BLaER1 treated with 17β-estradiol and CSF1 and Interleukin-3, amounts not matched to agents 10 nM and 100 nM (cell line): ENCODE measurements at regions not wholly inside any gene's neighbourhood (a gene's known extent, or its start where the extent isn't known, plus 50 kb on each side); places are given as distances from the start of the nearest gene placed in this dataset.

ENCODE experiments used
- H3K27ac ChIP-seq, 11 experiments: shearing (Covaris generic); formaldehyde crosslinking; 2 replicates each; pipeline ENCODE4 v1.8.1; 2022
- H3K27me3 ChIP-seq, 11 experiments: shearing (Covaris generic); formaldehyde crosslinking; 2 replicates each; pipeline ENCODE4 v1.8.1; 2022
- H3K36me3 ChIP-seq, 11 experiments: shearing (Covaris generic); formaldehyde crosslinking; 2 replicates each; pipeline ENCODE4 v1.8.1; 2022
- H3K4me1 ChIP-seq, 10 experiments: shearing (Covaris generic); formaldehyde crosslinking; 2 replicates each; pipeline ENCODE4 v1.8.1; 2022
- H3K4me2 ChIP-seq, 11 experiments: shearing (Covaris generic); formaldehyde crosslinking; 2 replicates each; pipeline ENCODE4 v1.8.1; 2022
- H3K4me3 ChIP-seq, 10 experiments: shearing (Covaris generic); formaldehyde crosslinking; 2 replicates each; pipeline ENCODE4 v1.8.1; 2022
- H3K9ac ChIP-seq, 11 experiments: shearing (Covaris generic); formaldehyde crosslinking; 2 replicates each; pipeline ENCODE4 v1.8.1; 2022
- H3K9me3 ChIP-seq, 11 experiments: shearing (Covaris generic); formaldehyde crosslinking; replicated peaks in 1 of 11; 2 replicates each; pipeline ENCODE4 v1.8.1; 2022
- H4K20me1 ChIP-seq, 11 experiments: shearing (Covaris generic); formaldehyde crosslinking; 2 replicates each; pipeline ENCODE4 v1.8.1; 2022
- Cebpa-rat ChIP-seq, 11 experiments: shearing (Covaris generic); IDR thresholded peaks; 2 replicates each; pipeline ENCODE4 v1.8.1; 2022

- Histone ChIP-seq H3K36me3 (no peaks in the 10 kb centered on the region), H3K27me3 (no peaks in the 10 kb centered on the region), H3K9ac (no peak overlapping the region), H3K4me2 (no peak overlapping the region), H3K4me1 (peaks cover 0 to 14% (median 7%) of the 10 kb centered on the region in 10 experiments; a peak in 9 of 20 replicates), H4K20me1 (no peaks in the 10 kb centered on the region), H3K4me3 (no peak overlapping the region), H3K9me3 (no peaks in the 10 kb centered on the region), H3K27ac (no peak overlapping the region)
- peak in 1 of 11 experiments; percentile 19; a peak in 1 of 22 replicates for TF ChIP-seq Cebpa-rat (IDR thresholded peaks at IDR 0.05)
Observed at GRCh38 chr13:111033172-111034130, 81.7 kb upstream of the ARHGEF7 start.

- no peaks in the 10 kb centered on the region for H3K36me3 ChIP-seq
- H3K4me1 ChIP-seq: peaks cover 0 to 8% (median 6%) of the 10 kb centered on the region in 10 experiments; a peak in 8 of 20 replicates
- no peak for TF ChIP-seq Cebpa-rat (IDR thresholded peaks at IDR 0.05)
- H4K20me1 ChIP-seq: no peaks in the 10 kb centered on the region
- no peaks in the 10 kb centered on the region for H3K27me3 ChIP-seq
- no peaks in the 10 kb centered on the region for H3K9me3 ChIP-seq
- no peak overlapping the region for H3K9ac ChIP-seq
- H3K27ac ChIP-seq: no peak overlapping the region
- H3K4me2 ChIP-seq: peak overlapping the region in 9 of 11 experiments; percentile 19 to 44 (median 30); a peak in 11 of 22 replicates
- H3K4me3 ChIP-seq: no peak overlapping the region
Observed at GRCh38 chr13:111031531-111031961, 83.6 kb upstream of the ARHGEF7 start.

- H3K27me3 ChIP-seq: no peaks in the 10 kb centered on the region
- no peaks in the 10 kb centered on the region for H3K9me3 ChIP-seq
Observed at GRCh38 chr13:111029957-111030609, 85.0 kb upstream of the ARHGEF7 start.

GRCh38 chr13:111027458-111028439 is 87.4 kb upstream of the ARHGEF7 start:
- H3K36me3 ChIP-seq: no peaks in the 10 kb centered on the region
- no peak overlapping the region for H3K27ac ChIP-seq

More at GRCh38 chr13:111029957-111030609, 85.0 kb upstream of the ARHGEF7 start:
- peaks cover 0 to 8% (median 6%) of the 10 kb centered on the region in 10 experiments; a peak in 8 of 20 replicates for H3K4me1 ChIP-seq
- TF ChIP-seq Cebpa-rat (IDR thresholded peaks at IDR 0.05): no peak
- H3K9ac ChIP-seq: no peak overlapping the region
- no peaks in the 10 kb centered on the region for H3K36me3 ChIP-seq
- no peaks in the 10 kb centered on the region for H4K20me1 ChIP-seq
- no peak overlapping the region for H3K27ac ChIP-seq
- H3K4me3 ChIP-seq: no peak overlapping the region
- no peak overlapping the region for H3K4me2 ChIP-seq

GRCh38 chr13:111025310-111025709 is 89.8 kb upstream of the ARHGEF7 start:
- Histone ChIP-seq H3K9ac (no peak overlapping the region), H3K4me2 (no peak overlapping the region), H3K4me3 (no peak overlapping the region), H3K4me1 (no peaks in the 10 kb centered on the region), H3K9me3 (peaks cover 23 to 33% (median 28%) of the 10 kb centered on the region in 11 experiments), H3K27ac (no peak overlapping the region), H4K20me1 (no peaks in the 10 kb centered on the region), H3K27me3 (no peaks in the 10 kb centered on the region), H3K36me3 (no peaks in the 10 kb centered on the region; a peak in 2 of 22 replicates)
- no peak for TF ChIP-seq Cebpa-rat (IDR thresholded peaks at IDR 0.05)

More at GRCh38 chr13:111027458-111028439, 87.4 kb upstream of the ARHGEF7 start:
- no peak for TF ChIP-seq Cebpa-rat (IDR thresholded peaks at IDR 0.05)
- Histone ChIP-seq H3K9me3 (peaks cover 0 to 8% (median 3%) of the 10 kb centered on the region in 11 experiments; a peak in 14 of 22 replicates), H3K4me3 (no peak overlapping the region), H3K27me3 (no peaks in the 10 kb centered on the region), H3K4me2 (no peak overlapping the region), H3K4me1 (peaks cover 0 to 8% (median 6%) of the 10 kb centered on the region in 10 experiments; a peak in 8 of 20 replicates), H3K9ac (no peak overlapping the region), H4K20me1 (no peaks in the 10 kb centered on the region)

GRCh38 chr13:111022886-111023285 is 92.2 kb upstream of the ARHGEF7 start:
- Histone ChIP-seq H3K4me2 (no peak overlapping the region), H3K4me3 (no peak overlapping the region), H3K27ac (no peak overlapping the region), H3K36me3 (no peaks in the 10 kb centered on the region; a peak in 2 of 22 replicates), H3K4me1 (no peaks in the 10 kb centered on the region), H3K27me3 (no peaks in the 10 kb centered on the region), H3K9ac (no peak overlapping the region), H3K9me3 (peaks cover 31 to 39% (median 34%) of the 10 kb centered on the region in 11 experiments), H4K20me1 (no peaks in the 10 kb centered on the region)
- no peak for TF ChIP-seq Cebpa-rat (IDR thresholded peaks at IDR 0.05)

GRCh38 chr13:111022241-111022640 is 92.9 kb upstream of the ARHGEF7 start:
- H3K27me3 ChIP-seq: no peaks in the 10 kb centered on the region
- no peak for TF ChIP-seq Cebpa-rat (IDR thresholded peaks at IDR 0.05)
- no peaks in the 10 kb centered on the region for H3K4me1 ChIP-seq
- H3K36me3 ChIP-seq: no peaks in the 10 kb centered on the region; a peak in 2 of 22 replicates
- no peak overlapping the region for H3K4me3 ChIP-seq
- no peak overlapping the region for H3K27ac ChIP-seq
- peaks cover 31 to 39% (median 34%) of the 10 kb centered on the region in 11 experiments for H3K9me3 ChIP-seq
- no peaks in the 10 kb centered on the region for H4K20me1 ChIP-seq
- H3K9ac ChIP-seq: no peak overlapping the region
- no peak overlapping the region for H3K4me2 ChIP-seq

GRCh38 chr13:111021270-111021669 is 93.8 kb upstream of the ARHGEF7 start:
- no peaks in the 10 kb centered on the region for H3K27me3 ChIP-seq
- no peak overlapping the region for H3K27ac ChIP-seq
- no peak overlapping the region for H3K9ac ChIP-seq
- H3K4me1 ChIP-seq: no peaks in the 10 kb centered on the region
- no peak overlapping the region for H3K4me2 ChIP-seq
- H3K36me3 ChIP-seq: no peaks in the 10 kb centered on the region; a peak in 2 of 22 replicates
- H3K9me3 ChIP-seq: peaks cover 31 to 39% (median 34%) of the 10 kb centered on the region in 11 experiments
- H4K20me1 ChIP-seq: no peaks in the 10 kb centered on the region
- no peak overlapping the region for H3K4me3 ChIP-seq
- no peak for TF ChIP-seq Cebpa-rat (IDR thresholded peaks at IDR 0.05)
